ENCODE measurements at regions not wholly inside any gene's neighbourhood (a gene's known extent, or its start where the extent isn't known, plus 50 kb on each side); places are given as distances from the start of the nearest gene placed in this dataset.

DNA sequence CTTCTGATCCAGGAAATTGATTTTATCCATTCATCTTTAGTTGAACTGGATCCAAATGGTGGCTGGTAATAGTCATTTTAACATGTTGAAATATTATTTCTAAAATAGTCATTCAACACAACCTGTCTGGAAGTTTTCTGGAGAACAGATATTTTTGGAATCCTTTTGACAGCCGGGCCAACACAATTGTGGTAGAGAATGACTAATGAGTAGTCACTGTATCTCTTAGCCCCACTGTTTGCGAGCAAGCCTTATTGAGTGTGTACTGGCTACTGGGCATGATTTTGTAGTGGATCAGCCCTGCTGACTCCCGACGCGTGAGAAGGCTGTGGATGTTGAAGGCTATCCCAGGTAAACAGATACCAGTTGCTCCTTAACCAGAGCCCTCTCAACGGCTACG lies 383.4 kb downstream of the ZNF536 start:
- TF ChIP-seq, protein P1, sequence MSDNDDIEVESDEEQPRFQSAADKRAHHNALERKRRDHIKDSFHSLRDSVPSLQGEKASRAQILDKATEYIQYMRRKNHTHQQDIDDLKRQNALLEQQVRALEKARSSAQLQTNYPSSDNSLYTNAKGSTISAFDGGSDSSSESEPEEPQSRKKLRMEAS (IDR thresholded peaks at IDR 0.05), result no peak
- TF ChIP-seq, protein P2, sequence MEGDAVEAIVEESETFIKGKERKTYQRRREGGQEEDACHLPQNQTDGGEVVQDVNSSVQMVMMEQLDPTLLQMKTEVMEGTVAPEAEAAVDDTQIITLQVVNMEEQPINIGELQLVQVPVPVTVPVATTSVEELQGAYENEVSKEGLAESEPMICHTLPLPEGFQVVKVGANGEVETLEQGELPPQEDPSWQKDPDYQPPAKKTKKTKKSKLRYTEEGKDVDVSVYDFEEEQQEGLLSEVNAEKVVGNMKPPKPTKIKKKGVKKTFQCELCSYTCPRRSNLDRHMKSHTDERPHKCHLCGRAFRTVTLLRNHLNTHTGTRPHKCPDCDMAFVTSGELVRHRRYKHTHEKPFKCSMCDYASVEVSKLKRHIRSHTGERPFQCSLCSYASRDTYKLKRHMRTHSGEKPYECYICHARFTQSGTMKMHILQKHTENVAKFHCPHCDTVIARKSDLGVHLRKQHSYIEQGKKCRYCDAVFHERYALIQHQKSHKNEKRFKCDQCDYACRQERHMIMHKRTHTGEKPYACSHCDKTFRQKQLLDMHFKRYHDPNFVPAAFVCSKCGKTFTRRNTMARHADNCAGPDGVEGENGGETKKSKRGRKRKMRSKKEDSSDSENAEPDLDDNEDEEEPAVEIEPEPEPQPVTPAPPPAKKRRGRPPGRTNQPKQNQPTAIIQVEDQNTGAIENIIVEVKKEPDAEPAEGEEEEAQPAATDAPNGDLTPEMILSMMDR (IDR thresholded peaks at IDR 0.05), result no peak
